ENCODE measurements at regions not wholly inside any gene's neighbourhood (a gene's known extent, or its start where the extent isn't known, plus 50 kb on each side); places are given as distances from the start of the nearest gene placed in this dataset.
"Not testable (repeated sequence)": the region's sequence is repeated elsewhere in the genome, so short reads cannot be mapped to it uniquely, and the experiment has no call there.

DNA sequence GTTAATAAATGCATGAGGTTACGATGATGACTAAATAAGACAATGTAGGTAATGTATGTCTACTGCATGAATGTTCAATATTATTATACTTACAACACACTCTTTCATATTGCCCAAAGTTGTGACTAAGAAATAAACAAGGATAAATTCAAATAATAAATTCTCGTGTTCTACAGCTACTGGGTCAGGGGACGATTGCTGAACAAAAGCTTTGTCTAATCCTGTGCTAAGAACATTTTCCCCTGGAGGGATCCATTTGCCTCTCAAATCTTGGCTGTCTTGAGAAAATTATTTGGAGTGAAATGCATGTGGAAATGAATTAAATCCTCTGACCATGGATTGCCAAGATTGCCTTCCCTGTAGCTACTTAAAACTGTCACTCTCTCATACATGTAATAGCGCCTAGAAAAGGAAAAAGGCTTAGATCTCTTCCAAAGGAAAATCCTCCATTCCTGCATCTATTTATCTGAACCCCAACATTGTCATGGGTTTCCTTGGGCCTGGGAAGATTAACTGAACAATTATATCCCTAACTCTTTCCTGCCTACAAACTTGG, 893.8 kb upstream of the ACO1 start:
- DNase-seq: no peak

DNA sequence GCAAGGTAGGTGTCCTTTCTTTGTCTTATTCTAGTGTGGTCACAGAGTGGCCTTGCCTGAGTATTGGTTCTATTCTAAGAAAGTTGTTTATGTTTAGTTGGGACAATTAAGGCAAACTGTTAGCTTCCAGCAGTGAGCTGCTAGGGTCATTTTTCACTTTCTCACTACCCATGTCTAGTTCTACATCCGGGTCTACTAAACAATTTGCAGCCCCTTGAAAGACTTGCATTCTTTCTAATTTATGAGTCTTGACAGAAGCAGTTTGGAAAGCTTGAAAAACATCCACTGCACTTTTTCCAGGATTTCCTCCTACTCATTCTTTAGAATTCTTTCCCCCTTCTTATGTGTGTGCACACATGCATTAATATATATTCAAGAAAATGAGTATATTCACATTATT, 892.2 kb upstream of the ACO1 start:
- DNase-seq: no peak

DNA sequence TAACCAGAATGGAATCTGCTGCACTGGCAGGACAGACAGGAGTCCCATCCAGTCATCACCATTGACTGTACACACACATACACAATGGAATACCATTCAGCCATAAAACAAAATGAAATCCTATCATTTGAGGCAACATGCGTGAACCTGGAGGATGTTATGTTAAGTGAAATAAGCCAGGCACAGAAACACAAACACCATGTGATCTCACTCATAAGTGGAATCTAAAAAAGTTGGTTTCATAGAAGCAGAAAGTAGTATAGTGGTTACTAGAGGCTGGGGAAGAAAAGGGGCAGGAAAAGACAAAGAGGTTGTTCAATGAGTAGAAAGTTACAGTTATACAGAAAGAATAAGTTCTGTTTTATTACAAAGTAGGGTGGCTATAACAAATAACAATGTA, 884.0 kb upstream of the ACO1 start:
- DNase-seq: no peak

DNA sequence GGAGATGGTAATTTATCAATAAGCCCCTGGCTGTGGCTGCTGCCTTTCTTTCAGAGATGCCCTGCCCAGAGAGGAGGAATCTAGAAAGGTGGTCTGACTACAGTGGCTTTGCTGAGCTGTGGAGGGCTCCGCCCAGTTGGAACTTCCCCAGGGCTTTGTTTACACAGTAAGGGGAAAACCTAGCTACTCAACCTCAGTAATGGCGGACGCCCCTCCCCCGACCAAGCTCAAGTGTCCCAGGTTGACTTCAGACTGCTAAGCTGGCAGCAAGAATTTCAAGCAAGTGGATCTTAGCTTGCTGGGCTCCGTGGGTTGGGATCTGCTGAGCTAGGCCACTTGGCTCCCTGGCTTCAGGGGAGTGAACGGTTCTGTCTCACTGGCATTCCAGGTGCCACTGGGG, 865.4 kb upstream of the ACO1 start:
- no peak for DNase-seq

DNA sequence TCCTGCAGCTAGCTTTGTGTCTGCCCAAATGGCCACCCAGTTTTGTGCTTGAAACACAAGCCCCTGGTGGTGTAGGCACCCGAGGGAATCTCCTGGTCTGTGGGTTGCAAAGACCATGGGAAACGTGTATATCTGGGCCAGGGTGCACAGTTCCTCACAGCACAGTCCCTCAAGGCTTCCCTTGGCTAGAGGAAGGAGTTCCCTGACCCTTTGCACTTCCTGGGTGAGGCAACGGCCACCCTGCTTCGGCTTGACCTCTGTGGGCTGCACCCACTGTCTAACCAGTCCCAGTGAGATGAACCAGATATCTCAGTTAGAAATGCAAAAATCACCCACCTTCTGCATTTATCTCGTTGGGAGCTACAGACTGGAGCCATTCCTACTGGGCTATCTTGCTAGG, 865.0 kb upstream of the ACO1 start:
- DNase-seq: no peak

DNA sequence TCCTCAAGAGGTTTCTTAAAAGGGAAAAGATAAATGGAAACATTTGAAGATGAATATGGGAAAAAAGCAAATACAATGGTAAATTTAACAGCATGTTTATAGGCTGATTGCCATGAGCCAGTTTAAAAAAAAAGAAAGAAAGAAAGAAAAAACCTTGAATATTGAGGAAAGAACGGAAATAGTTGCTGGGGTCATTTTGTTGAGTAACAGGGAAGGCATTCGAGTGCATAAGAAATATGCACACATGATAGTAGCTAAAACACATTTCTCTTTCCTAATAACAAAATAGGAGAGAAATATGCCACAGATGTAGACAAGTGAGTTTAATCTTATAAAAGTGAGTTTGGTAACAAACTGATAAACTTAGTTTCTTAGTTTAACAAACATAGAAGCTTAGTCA, 864.6 kb upstream of the ACO1 start:
- DNase-seq: no peak

DNA sequence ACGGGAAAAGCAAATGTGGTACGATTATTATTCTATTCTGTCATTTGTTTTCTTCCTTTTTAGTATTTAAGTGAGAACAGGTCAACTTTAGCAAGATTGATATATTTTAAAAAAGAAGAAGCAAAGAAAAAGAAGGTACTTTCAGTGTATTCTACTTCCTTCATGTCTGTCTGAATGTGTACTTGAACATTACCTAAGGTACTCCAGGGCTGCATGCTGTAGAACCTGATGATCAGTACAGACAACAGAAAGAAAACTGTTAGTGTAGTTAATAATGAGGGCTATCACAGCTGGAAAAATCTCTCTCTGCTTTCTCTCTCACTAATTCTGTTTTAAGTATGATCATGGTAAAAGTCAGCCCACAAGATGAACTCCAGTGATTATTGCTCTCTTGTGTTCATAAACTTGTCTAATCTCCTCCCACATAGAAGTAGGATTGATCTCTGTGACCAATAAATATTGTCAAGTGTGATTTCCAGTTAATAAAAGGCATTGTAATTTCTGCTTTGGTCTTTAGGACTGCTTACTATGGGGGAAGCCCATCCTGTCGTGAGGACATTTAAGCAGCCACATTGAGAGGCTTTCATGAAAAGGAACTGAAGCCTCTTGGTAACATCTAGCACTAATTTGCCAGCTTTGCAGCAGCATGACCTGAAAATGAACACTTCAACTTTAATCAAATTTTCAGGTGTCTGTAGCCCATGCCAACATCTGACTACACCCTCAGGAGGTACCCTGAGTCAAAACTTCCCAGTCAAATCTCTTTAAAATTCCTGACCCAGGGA, 864.0 kb upstream of the ACO1 start:
- DNase-seq: no peak

DNA sequence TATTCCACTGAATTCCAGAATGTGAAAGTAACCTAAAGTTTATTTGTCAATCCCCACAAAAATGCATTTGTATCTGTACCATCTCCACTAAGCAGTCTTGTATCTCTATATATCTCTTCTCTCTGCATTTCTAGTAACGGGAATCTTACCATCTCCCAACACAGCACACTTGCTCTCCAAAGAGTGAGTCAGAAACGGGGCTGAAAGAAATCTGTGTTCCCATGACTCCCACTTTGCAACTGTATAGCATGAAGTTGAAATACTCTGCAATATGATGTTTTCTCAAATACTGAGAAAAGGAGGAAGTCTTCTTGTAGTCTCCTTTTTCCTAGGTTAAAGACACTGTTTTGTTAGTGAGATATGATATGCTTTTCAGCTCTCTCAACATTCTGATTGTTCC, 848.8 kb upstream of the ACO1 start:
- DNase-seq: no peak

DNA sequence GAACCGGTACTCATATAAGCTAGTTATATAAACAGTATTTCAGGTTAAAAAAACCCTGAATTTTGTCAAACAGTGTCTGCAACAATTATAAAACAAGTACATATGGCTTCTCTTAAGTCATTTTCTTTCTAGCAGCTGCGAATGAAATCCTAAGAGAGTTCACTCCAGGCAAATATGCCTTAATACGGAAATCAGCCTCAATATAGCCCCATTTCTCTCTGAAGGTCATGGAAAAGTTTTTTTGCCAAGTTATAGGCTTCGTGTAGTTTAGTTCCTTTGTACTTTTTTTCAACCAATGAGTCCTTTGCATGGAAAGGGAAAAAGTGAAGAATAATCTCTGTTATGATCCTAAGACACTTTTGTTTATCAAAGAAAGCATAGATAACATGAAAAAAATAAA, 848.0 kb upstream of the ACO1 start:
- no peak for DNase-seq

DNA sequence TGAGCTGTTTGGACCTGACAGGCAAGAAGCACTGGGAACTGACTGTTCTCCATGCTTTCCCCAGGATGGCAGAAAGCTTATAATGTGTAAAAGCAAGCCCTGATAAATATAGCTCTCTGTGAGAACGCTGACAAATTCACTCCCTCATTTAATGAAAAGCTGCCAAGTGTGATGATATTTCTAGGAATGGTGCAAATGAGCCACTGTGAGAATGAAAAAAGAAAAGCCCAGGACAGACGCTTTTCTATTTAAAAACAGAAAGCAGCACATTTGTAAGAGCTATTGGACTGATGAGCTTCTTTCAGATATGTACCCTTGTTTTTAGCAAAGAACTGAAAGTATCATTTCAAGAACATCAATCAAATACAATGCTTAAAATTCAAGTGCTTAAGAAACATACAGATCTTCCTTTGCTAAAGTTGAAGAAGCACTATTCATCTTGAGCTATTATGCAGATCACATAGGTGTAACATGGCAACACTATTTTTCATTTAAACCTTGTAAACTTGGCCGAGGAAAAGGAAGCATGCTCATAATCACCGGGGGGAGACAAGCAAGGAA, 842.6 kb upstream of the ACO1 start:
- DNase-seq: no peak

DNA sequence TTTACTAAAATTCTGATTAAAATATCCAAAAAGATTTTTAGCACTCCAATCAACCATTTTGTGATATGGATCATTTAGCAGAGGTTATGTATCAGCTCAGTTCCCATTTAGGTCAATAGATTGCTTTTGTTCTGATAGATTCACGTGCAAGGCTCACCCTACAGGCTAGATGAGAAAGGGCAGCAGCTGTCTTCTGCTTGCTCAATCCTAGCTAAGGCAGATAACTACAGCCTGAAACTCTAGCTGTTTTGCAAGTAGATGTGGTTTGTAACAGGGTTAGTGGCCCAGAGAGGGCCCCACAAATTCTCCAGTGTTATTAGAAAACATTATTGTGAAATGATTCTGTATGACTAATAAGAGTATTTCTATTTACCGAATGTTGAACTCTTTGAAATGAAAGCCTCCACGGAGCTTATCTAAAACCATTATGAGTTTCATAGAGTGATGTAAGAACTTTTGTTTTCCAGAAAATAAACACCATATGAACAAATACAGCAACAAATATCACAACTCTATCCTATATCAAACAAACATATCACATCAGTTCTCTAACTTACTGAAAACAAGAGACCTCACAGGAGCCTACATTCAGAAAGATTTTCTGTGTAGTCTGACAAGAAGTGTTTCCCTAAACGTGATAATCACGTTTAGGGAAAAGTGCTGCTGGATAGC, 841.9 kb upstream of the ACO1 start:
- DNase-seq: peak; percentile 9

DNA sequence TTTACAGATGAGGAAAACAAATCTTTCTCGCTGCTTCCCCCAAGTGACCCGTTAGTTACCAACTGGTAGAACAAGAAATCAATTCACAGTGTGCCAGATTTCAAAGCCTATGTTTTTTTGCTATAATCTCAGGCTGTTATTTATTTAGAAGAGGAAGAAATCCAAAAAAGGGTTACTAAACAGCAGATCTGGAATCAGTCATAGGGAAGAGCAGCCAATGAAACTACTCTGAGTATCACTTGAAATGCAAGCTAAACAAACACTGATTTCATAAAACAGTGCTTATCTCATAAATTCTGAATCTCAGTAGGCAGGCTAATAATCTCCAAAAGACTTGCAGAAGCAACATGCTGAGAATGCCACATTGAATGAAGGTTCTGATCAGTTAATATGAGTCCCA, 829.5 kb upstream of the ACO1 start:
- no peak for DNase-seq

DNA sequence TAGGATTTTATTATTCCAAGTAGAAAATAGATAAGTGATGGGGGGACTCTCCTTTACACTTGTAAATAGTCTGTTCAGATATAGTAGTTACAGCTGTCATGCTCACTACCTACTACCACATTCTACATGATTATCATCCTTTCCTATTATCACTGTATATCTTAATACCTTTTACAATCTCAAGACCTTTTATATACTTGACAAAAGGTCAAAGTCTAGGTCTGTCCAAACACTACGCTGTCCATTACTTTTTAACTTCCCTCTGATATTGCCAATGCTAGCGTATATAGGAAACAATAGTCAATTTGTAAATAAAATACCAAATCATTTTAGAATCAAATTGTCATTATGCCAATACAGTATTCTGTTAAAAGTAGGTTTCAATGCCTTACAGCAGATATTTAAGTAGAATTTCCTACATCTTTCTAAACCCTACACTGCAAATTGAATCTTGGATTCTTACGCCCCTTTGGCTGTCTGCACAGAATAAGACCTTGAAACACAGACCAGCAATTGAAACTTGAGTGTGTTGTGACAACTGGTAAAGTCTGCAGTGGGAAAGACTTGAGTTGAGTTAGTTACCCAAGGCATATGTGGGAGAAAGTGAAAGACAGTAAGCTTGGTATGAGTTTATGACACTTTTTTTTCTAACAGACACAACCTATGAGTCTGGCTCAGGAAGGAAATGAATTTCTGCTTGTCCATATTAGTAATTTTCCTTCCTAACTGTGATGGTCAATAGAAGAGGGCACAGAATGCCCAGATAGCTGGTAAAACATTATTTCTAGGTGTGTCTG, 827.6 kb upstream of the ACO1 start:
- DNase-seq: no peak

DNA sequence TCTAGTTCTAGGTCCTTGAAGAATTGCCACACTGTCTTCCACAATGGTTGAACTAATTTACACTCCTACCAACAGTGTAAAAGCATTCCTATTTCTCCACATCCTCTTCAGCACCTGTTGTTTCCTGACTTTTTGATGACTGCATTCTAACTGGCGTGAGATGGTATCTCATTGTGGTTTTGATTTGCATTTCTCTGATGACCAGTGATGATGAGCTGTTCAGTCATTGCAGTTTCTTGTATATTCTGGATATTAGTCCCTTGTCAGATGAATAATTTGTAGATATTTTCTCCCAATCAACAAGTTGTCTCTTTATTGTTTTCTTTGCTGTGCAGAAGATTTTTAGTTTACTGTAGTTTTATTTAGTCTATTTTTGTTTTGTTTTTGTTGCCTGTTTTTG, 812.3 kb upstream of the ACO1 start:
- not testable (repeated sequence) for DNase-seq

DNA sequence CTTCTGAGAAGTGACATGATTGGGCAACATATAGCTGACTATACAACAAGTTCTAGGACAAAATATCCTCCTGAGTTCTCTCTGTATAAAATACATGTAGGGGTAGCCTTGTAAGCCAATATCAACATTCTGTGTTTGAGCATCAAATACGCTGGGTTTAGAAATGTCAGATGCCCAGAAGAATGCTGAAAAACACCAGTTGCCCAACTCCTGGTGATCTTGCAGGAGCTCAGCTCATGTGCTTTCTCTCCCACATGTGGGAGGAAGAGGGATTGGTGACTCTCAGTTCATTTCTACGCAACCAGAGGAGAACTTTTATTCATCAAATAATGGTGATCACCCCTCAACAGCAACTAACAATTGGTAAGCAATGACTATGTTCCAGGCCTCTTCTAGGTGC, 810.9 kb upstream of the ACO1 start:
- no peak for DNase-seq

DNA sequence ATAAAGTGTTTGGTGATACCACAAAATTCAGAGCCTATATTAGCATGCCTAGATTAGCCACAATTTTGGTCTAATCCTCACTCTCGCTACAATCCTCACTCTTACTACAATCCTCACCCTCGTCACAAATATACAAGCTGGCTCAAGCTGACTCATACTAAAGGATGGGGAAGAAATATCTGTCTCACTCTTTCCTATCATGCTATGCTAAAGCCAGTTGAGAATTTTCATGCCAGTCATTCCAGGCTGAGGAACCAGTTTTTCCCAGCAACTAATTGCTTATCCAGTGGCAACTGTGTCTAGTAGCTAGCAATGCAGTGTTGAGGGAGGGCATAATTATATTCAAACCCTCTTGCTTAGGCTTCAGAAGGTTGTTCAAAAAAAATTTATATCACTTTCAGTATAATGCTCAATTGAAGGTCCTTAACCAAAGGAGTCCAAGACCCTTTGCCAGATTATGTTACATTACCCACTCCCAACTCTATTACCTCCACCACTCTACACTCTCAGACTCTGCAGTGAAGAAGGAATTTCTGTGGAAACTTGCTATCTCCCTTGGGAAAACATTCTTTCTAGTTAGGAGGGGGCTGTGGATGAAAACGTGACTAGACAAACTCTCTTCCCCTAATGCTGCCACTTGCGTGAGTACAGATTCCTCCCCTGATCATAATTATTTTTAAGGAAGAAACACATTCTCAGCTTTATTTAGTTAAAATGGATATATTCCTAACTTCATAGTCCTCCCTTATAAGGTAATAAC, 810.3 kb upstream of the ACO1 start:
- DNase-seq: no peak

DNA sequence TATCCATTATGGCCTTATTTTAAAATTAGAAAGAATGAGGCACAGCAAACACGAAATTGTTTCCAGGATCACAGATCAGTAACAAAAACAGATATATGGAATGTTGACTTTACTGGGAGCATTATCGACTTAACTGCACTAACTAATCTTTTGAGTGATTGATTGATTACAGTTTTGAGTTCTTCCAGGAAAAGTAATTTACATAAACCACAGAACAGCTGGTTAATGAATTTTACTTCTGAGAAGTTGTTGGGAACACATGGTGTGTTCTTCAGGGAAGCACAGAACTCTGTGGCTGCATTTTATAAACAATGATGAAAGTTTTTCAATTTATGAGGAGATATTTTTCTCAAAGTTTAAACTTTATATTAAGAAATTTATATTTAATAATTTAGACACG, 802.4 kb upstream of the ACO1 start:
- DNase-seq: no peak

DNA sequence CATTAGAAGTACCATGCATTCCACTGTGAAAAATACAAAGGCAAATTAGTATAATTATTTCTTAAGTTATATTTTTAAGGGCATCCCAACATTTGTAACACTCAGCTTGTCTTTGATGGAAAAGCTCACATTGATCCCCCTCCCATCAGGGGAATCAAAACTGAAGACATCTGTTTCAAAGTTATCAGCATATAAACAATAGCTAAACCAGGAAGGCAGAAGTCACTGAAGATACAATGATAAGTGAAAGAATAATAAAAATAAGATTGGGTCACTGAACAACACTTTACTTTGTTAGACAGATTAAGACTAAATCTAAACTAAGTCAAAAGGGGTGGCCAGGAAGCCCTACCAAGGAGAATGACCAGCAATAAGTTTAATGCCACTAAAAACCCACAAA, 801.9 kb upstream of the ACO1 start:
- DNase-seq: no peak

DNA sequence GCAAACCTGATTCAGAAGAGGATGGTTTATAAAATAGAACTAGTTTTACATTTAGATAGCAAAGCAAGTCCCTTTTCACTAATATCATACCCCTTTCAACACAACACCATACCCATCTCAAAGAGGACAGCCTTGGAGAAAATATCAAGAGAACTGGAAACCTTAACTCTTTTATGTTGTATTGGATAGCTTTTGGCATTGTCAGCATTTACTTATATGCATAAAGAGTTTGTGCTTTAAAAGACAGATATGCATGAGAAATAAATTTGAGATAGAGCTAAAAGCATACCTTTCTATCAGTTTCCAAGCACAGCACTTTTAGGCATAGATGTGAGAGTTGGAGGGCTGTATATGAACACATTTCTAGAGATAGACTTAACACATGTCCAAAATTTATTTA, 799.3 kb upstream of the ACO1 start:
- DNase-seq: no peak

DNA sequence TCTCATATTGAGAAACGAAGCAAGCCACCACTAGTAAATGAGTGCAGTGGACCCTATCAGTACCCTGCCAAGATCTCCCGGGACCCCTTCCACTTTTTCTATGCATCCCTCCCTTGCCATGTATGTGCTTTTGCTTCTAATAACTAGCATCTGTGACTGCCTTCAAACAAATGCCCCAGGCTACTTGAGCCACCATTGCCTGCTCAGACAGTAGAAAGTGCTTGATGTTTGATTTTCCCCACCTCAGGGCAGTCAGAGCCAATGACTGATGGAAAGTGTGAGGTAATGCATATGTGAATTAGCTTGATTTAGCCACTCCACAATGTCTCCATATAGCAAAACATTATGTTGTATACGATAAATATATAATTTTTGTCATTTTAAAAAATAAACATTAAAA, 797.3 kb upstream of the ACO1 start:
- DNase-seq: no peak

DNA sequence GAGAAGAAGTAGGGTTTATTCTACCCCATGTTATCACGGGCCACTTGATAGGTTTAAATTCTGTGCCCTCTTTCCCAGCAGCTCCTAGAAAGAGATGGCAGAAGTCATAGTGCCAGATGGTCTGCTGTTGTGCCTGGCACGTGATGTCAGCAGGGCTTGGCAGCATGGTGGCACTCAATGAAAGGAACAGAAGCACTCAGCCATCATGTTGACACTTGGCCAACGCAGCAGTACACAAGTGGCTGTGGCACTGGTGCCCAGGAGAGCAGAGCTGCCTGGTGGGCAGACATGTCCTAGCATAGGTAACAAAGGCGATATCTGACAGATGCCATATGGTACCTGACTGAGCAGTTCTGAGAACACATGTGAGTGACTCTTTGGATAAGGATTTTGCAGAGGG, 796.4 kb upstream of the ACO1 start:
- no peak for DNase-seq

DNA sequence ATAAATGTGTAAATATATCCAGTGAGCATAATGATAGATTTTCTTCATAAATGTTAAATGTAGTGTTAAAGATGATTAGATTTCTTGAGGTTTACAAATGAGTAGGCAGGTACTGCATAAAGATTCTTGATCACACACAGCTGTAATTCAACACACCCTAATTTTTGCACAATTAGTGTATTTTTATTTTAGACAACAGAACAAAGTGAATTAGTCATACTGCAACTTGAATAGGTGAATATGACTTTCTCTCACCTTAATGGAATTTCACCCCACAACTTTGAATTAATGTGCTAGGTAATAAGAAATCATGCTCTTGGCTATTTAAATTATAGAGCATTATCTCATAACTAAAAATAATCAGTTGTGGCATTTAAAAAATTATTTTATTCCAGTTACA, 795.7 kb upstream of the ACO1 start:
- DNase-seq: no peak

DNA sequence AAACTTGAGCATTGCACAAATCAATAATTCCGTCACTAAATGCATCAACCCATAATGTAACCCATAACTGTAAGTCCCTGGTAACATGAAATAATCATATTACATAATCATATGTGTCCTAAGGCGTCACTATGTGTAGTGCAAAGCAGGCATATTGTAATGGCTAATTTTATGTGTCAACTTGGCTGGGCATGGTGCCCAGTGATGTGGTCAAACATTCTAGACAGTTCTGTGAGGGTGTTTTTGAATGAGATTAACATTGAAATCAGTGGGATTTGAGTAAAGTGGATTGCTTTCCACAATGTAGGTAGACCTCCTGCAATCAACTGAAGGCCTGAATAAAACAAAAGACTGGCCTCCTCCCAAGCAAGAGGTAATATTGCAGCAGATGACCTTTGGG, 794.4 kb upstream of the ACO1 start:
- no peak for DNase-seq
